SU-DHL-6 (cell line): ENCODE measurements at regions not wholly inside any gene's neighbourhood (a gene's known extent, or its start where the extent isn't known, plus 50 kb on each side); places are given as distances from the start of the nearest gene placed in this dataset.

Experiments used
- H2AFZ ChIP-seq: fragments of 200-600 bp; sonication (generic); 2 replicates; pipeline ENCODE4 v1.6.1; 2014; ENCODE audit warnings: low read depth, mild to moderate bottlenecking, moderate library complexity, mixed read lengths, antibody characterized with exemption, low read length; ENCODE audit not compliant: severe bottlenecking
- H3F3A ChIP-seq: fragments of 200-600 bp; shearing (Covaris generic); 2 replicates; pipeline ENCODE4 v1.6.0; 2016; ENCODE audit warnings: antibody characterized with exemption, mild to moderate bottlenecking; ENCODE audit not compliant: insufficient read depth
- H3K27ac ChIP-seq: fragments of 200-600 bp; sonication (generic); 2 replicates; pipeline ENCODE4 v1.5.1; 2016; ENCODE audit warnings: low read depth, mild to moderate bottlenecking, low read length, moderate library complexity, mixed read lengths
- H3K27me3 ChIP-seq: fragments of 200-600 bp; sonication (generic), shearing (Covaris generic); 2 replicates; pipeline ENCODE4 v1.6.0; 2014; ENCODE audit warnings: mild to moderate bottlenecking, low read length
- H3K36me3 ChIP-seq: fragments of 200-600 bp; sonication (generic); 2 replicates; pipeline ENCODE4 v1.6.1; 2014; ENCODE audit warnings: mild to moderate bottlenecking, low read length, mixed read lengths
- H3K4me2 ChIP-seq: fragments of 300-600, 200-600 bp; shearing (Covaris generic), sonication (generic); 2 replicates; pipeline ENCODE4 v1.6.0; 2014; ENCODE audit warnings: low read length, low read depth, mild to moderate bottlenecking; ENCODE audit not compliant: poor library complexity, severe bottlenecking
- H3K4me3 ChIP-seq: fragments of 200-600 bp; sonication (generic); 2 replicates; pipeline ENCODE4 v1.5.1; 2014; ENCODE audit warnings: antibody characterized with exemption, low read length, mild to moderate bottlenecking, mixed read lengths; ENCODE audit not compliant: insufficient read depth, poor library complexity, severe bottlenecking
- H3K79me2 ChIP-seq: fragments of 200-600 bp; sonication (generic); 2 replicates; pipeline ENCODE4 v1.6.1; 2014; ENCODE audit warnings: mild to moderate bottlenecking, low read length, moderate library complexity; ENCODE audit not compliant: insufficient read depth
- H3K9ac ChIP-seq: fragments of 200-600 bp; sonication (generic); 2 replicates; pipeline ENCODE4 v1.7.0; 2014; ENCODE audit warnings: mild to moderate bottlenecking, low read length
- H3K9me2 ChIP-seq: fragments of 200-600 bp; sonication (generic); replicated peaks from 2 replicates; pipeline ENCODE4 v1.6.1; 2014; ENCODE audit warnings: low read length; ENCODE audit not compliant: insufficient read depth
- H3K9me3 ChIP-seq: fragments of 200-600 bp; sonication (generic); 2 replicates; pipeline ENCODE4 v1.6.1; 2014; ENCODE audit warnings: low read length, mixed read lengths; ENCODE audit not compliant: insufficient read depth
- H4K20me1 ChIP-seq: fragments of 200-600 bp; sonication (generic); 2 replicates; pipeline ENCODE4 v1.6.1; 2014; ENCODE audit warnings: low read depth, mild to moderate bottlenecking, antibody characterized with exemption, low read length, moderate library complexity, mixed read lengths
- CTCF ChIP-seq: fragments of 200-600 bp; sonication (generic); IDR thresholded peaks from one replicate; pipeline ENCODE4 v1.5.1; 2017; ENCODE audit warnings: antibody characterized with exemption, mild to moderate bottlenecking, low read length, moderate library complexity; ENCODE audit not compliant: insufficient read depth, poor library complexity, severe bottlenecking
- EZH2phosphoT487 ChIP-seq: fragments of 200-600 bp; sonication (generic), shearing (Covaris generic); conservative IDR thresholded peaks from 2 replicates; pipeline ENCODE4 v1.6.1; 2018; ENCODE audit warnings: mild to moderate bottlenecking, antibody characterized with exemption, low read length, moderate library complexity, mixed read lengths

DNA sequence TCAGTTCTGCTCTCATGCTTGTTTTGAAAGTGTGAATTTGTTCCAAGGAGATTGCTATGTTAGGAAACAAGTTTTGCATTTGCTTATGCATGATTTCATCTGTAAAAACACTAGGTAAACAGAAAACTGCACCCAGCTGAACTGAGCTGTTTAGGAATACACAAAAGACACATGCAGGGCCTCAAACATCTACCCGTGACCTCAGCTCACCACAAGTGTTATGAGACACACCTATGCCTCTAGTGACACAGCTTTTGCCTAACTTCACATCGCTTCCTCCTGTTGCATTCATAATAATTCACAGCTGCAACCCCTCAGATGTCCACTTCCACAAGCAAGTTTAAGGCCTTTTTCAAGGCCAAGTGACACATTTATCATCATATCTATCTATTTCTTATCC lies 98.0 kb upstream of the SLC24A3 start:
- Histone ChIP-seq H3K36me3 (no peaks in the 10 kb centered on the region), H3K4me2 (no peak overlapping the region), H3K27me3 (no peaks in the 10 kb centered on the region), H3K27ac (no peak overlapping the region), H3K9me2 (no peaks in the 10 kb centered on the region), H2AFZ (no peak overlapping the region), H3K9me3 (no peaks in the 10 kb centered on the region), H3K79me2 (no peaks in the 10 kb centered on the region), H4K20me1 (no peaks in the 10 kb centered on the region), H3K9ac (no peak overlapping the region), H3K4me3 (no peak overlapping the region), H3F3A (no peaks in the 10 kb centered on the region)
- TF ChIP-seq CTCF (no peak), EZH2phosphoT487 (no peak)

DNA sequence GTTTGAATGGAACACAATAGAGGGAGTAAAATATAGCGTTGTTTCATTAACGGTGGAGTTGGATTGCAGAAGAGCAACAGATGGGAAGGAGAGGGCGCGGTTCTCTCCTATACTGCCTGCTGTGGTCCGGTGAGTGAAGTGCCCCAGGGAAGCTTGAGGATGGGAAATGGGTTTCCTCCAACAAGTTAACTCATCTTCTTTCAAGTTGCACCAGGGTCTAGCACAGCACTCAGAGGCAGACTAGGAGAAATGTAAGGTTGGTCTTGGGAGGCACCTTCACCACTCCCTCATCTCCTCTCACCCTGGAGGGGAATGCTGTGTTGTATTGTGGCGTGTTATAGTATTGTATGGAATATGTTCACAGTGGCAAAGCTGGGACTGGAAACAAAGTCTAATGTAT lies 96.9 kb upstream of the SLC24A3 start:
- no peak for TF ChIP-seq CTCF
- TF ChIP-seq EZH2phosphoT487 = no peak
- H3K27me3 ChIP-seq = no peaks in the 10 kb centered on the region
- no peaks in the 10 kb centered on the region for H3F3A ChIP-seq
- no peaks in the 10 kb centered on the region for H3K36me3 ChIP-seq
- H3K4me3 ChIP-seq = no peak overlapping the region
- no peak overlapping the region for H3K9ac ChIP-seq
- no peaks in the 10 kb centered on the region for H3K9me3 ChIP-seq
- no peaks in the 10 kb centered on the region for H3K9me2 ChIP-seq
- H4K20me1 ChIP-seq = no peaks in the 10 kb centered on the region
- H2AFZ ChIP-seq = no peak overlapping the region
- no peaks in the 10 kb centered on the region for H3K79me2 ChIP-seq
- H3K4me2 ChIP-seq = no peak overlapping the region
- no peak overlapping the region for H3K27ac ChIP-seq

DNA sequence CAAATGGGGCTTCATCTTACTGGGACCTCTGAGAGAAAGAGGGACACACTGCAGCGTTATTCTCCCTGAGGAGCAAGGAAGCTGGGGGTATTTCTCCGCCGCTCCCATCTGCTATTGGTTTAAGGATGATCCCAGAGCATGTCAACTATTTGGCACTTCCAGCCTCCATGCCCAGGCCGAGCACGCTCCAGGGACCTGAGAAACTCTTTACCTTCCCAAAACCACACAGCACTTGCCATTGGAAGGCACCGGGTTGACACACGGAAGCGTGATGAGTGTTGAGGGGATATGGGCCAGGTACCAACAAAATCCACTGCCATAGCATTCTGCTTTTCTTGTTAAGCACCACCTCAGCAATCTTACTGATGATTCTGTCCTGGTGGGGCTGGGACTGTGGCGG lies 92.4 kb upstream of the SLC24A3 start:
- Histone ChIP-seq H3K27ac (no peak overlapping the region), H2AFZ (no peak overlapping the region), H3K9ac (no peak overlapping the region), H3K4me2 (no peak overlapping the region), H4K20me1 (no peaks in the 10 kb centered on the region), H3K9me2 (no peaks in the 10 kb centered on the region), H3K36me3 (no peaks in the 10 kb centered on the region), H3F3A (no peaks in the 10 kb centered on the region), H3K79me2 (no peaks in the 10 kb centered on the region), H3K9me3 (no peaks in the 10 kb centered on the region), H3K27me3 (no peaks in the 10 kb centered on the region), H3K4me3 (no peak overlapping the region)
- no peak for TF ChIP-seq CTCF
- TF ChIP-seq EZH2phosphoT487 = no peak

DNA sequence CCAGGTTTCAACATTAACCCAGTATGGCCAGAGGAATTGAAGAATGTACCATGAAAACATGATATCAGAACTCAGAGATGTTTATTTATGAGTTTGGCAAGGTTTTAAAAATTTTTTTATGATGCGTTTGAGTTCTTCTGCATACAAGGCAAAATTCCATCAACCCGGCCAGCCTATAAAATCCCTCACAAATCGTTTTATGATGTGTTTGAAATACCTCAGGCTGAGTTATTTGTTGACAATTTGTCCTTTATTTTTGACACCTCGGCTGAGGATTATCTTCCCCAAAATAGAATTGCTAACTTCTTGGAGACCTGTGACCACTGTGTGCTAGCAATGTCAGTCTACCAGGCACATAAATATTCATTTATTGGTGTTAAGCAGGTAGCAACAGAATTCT lies 91.9 kb upstream of the SLC24A3 start:
- Histone ChIP-seq H3K36me3 (no peaks in the 10 kb centered on the region), H3K79me2 (no peaks in the 10 kb centered on the region), H3K4me3 (no peak overlapping the region), H3K9ac (no peak overlapping the region), H2AFZ (no peak overlapping the region), H3K9me3 (no peaks in the 10 kb centered on the region), H3K4me2 (no peak overlapping the region), H3K27me3 (no peaks in the 10 kb centered on the region), H3K27ac (no peak overlapping the region), H3F3A (no peaks in the 10 kb centered on the region), H4K20me1 (no peaks in the 10 kb centered on the region), H3K9me2 (no peaks in the 10 kb centered on the region)
- TF ChIP-seq CTCF (no peak), EZH2phosphoT487 (no peak)
